Uterus (tissue), 3 donors: ENCODE measurements at regions not wholly inside any gene's neighbourhood (a gene's known extent, or its start where the extent isn't known, plus 50 kb on each side); places are given as distances from the start of the nearest gene placed in this dataset.

ENCODE experiments used
- DNase-seq, 2 donors: peaks; one replicate each; pipeline ENCODE4 v3.0.0-alpha.2; 2019 to 2020
- H3K27ac ChIP-seq, 2 donors: fragments of 200-600 bp; sonication (generic); 1 replicate in 1 of 2; 2 replicates in 1 of 2; pipeline ENCODE4 v1.5.1; 2016 to 2018
- H3K27me3 ChIP-seq, 2 donors: fragments of 200-600 bp; sonication (generic); one replicate each; pipeline ENCODE4 v1.5.1; 2018 to 2019; ENCODE audit warnings: control low read depth in 1 of 2
- H3K36me3 ChIP-seq, 2 donors: fragments of 200-600 bp; sonication (generic); one replicate each; pipeline ENCODE4 v1.5.1; 2019; ENCODE audit warnings: control low read depth in 1 of 2
- H3K4me1 ChIP-seq, 2 donors: fragments of 200-600 bp; sonication (generic); one replicate each; pipeline ENCODE4 v1.5.1; 2018 to 2019; ENCODE audit warnings: control low read depth in 1 of 2
- H3K4me3 ChIP-seq, 2 donors: fragments of 200-600 bp; sonication (generic); 1 replicate in 1 of 2; 2 replicates in 1 of 2; pipeline ENCODE4 v1.5.1; 2018 to 2019; ENCODE audit warnings: mild to moderate bottlenecking in 1 of 2
- H3K9me3 ChIP-seq, 2 donors: fragments of 200-600 bp; sonication (generic); one replicate each; pipeline ENCODE4 v1.5.1; 2019; ENCODE audit warnings: control low read depth in 1 of 2
- POLR2A ChIP-seq, 2 donors: fragments of 450-650 bp; IDR thresholded peaks; one replicate each; pipeline ENCODE4 v1.6.1; 2016; ENCODE audit warnings: antibody characterized with exemption in 2 of 2, mild to moderate bottlenecking in 1 of 2, moderate library complexity in 1 of 2
- intact Hi-C: fragments of 100-400 bp; cut with DNase I; formaldehyde crosslinking; loops from one replicate; pipeline ENCODE4 v1.15.1; 2023; ENCODE audit warnings: low total_unique reads
- TF ChIP-seq, protein P1 (sequence below), 4 experiments: fragments of 200-600 bp in 2 of 4; fragments of 450-650 bp in 2 of 4; sonication (generic) in 2 of 4; IDR thresholded peaks; one replicate each; pipeline ENCODE4 v1.5.1; 2016 to 2019; ENCODE audit warnings: antibody characterized with exemption in 4 of 4, mild to moderate bottlenecking in 2 of 4, moderate library complexity in 1 of 4
- donor health status: DM: yes; HTN: yes; CAD: no.

DNA sequence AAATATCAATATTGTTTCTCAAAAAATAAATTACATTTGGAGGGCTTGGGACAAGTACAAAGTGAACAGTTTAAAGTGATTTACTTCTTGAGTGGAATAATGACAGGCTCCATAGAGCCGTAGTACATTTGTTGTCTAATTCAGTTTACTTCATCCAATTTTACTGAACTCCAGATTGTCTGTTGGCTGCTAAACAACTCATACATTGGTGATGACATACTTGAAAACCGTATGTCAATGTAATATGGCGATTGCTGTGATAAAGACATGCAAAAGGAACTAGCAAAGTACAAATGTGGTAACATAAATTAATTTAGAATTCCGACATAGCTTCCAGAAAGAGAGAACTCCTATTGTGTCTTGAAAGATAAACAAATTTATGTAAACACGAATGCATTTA lies 1197.5 kb upstream of the CDH18 start:
- H3K27ac ChIP-seq: no peak overlapping the region
- no peak for DNase-seq
- no peaks in the 10 kb centered on the region for H3K4me1 ChIP-seq
- no peaks in the 10 kb centered on the region for H3K36me3 ChIP-seq
- no peak for TF ChIP-seq POLR2A (IDR thresholded peaks at IDR 0.05)
- TF ChIP-seq, protein P1, sequence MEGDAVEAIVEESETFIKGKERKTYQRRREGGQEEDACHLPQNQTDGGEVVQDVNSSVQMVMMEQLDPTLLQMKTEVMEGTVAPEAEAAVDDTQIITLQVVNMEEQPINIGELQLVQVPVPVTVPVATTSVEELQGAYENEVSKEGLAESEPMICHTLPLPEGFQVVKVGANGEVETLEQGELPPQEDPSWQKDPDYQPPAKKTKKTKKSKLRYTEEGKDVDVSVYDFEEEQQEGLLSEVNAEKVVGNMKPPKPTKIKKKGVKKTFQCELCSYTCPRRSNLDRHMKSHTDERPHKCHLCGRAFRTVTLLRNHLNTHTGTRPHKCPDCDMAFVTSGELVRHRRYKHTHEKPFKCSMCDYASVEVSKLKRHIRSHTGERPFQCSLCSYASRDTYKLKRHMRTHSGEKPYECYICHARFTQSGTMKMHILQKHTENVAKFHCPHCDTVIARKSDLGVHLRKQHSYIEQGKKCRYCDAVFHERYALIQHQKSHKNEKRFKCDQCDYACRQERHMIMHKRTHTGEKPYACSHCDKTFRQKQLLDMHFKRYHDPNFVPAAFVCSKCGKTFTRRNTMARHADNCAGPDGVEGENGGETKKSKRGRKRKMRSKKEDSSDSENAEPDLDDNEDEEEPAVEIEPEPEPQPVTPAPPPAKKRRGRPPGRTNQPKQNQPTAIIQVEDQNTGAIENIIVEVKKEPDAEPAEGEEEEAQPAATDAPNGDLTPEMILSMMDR (IDR thresholded peaks at IDR 0.05): no peak
- H3K9me3 ChIP-seq: no peaks in the 10 kb centered on the region
- H3K4me3 ChIP-seq: no peak overlapping the region
- intact Hi-C loops: no loop called here
- H3K27me3 ChIP-seq: no peaks in the 10 kb centered on the region

DNA sequence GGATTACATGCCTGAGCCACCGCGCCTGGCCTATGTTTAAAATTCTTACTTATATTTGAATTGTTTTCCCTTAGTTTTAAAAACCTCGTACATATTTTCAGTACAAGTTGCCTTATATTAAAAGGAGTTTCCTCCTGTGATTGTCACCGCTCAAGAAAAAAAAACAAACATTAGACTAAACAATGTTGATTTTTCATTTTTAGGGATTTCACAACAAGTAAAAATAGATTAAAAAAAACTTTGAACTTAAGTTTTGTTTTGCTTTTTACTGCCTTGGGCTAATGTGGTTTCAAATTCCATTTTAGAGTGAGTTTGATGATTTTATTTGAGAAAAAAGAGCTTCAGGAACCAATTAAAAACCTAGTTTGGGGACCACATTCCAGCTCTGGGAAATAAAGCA lies 1196.6 kb upstream of the CDH18 start:
- H3K9me3 ChIP-seq: no peaks in the 10 kb centered on the region
- no peaks in the 10 kb centered on the region for H3K4me1 ChIP-seq
- H3K36me3 ChIP-seq: no peaks in the 10 kb centered on the region
- TF ChIP-seq POLR2A (IDR thresholded peaks at IDR 0.05): no peak
- TF ChIP-seq, protein P1 (IDR thresholded peaks at IDR 0.05): no peak
- no peak for DNase-seq
- intact Hi-C loops: no loop called here
- H3K27me3 ChIP-seq: no peaks in the 10 kb centered on the region
- no peak overlapping the region for H3K27ac ChIP-seq
- no peak overlapping the region for H3K4me3 ChIP-seq

DNA sequence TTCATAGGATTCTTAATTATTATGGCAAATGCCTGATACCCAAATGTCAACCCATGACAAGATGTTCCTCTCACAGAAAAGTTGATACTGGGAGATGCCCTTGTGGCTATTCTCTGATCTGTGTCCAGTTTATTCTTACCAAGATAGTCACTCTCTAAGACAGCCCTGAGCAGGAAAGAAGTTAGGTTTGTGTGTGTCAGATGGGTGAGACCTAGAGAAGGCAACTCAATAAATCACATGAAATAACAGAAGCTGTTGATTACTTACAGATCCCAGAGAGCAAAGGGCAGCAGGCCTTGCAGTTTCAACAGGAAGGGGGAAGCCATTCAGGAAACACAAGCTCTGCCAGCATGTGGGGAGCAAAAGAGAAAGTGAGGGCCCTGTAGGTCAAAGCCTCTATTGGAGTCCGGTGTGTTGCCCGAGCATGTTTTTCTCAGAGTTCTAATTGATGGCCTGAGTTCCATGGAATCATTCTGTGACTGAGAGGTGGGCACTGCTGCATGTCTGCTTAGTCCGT lies 1193.7 kb upstream of the CDH18 start:
- Histone ChIP-seq H3K4me1 (no peaks in the 10 kb centered on the region), H3K4me3 (no peak overlapping the region), H3K27me3 (no peaks in the 10 kb centered on the region), H3K36me3 (no peaks in the 10 kb centered on the region), H3K27ac (no peak overlapping the region), H3K9me3 (no peaks in the 10 kb centered on the region)
- no peak for TF ChIP-seq POLR2A (IDR thresholded peaks at IDR 0.05)
- TF ChIP-seq, protein P1 (IDR thresholded peaks at IDR 0.05): no peak
- intact Hi-C loops: no loop called here
- DNase-seq: no peak

DNA sequence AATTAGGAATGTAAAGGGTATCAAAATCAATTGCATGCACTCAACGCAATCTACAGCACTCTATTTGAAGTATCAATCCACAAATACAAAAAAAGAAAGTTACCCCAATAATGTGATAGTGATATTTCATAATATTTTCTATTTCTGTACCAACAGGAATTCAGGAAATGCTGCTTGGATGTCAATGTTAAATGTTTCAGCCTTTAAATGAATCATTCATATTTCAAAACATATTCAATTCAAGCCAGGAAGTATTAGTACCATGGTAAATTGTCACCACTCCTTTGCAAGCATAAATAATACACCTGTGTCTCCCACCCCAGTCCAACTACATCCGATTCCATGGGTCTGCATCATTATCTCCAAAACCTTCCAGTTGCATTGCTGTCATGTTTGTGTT lies 1185.5 kb upstream of the CDH18 start:
- Histone ChIP-seq H3K4me1 (no peaks in the 10 kb centered on the region), H3K36me3 (no peaks in the 10 kb centered on the region), H3K27me3 (no peaks in the 10 kb centered on the region), H3K27ac (no peak overlapping the region), H3K4me3 (no peak overlapping the region), H3K9me3 (no peaks in the 10 kb centered on the region)
- TF ChIP-seq POLR2A (IDR thresholded peaks at IDR 0.05): no peak
- TF ChIP-seq, protein P1 (IDR thresholded peaks at IDR 0.05): no peak
- intact Hi-C loops: no loop called here
- DNase-seq: no peak

DNA sequence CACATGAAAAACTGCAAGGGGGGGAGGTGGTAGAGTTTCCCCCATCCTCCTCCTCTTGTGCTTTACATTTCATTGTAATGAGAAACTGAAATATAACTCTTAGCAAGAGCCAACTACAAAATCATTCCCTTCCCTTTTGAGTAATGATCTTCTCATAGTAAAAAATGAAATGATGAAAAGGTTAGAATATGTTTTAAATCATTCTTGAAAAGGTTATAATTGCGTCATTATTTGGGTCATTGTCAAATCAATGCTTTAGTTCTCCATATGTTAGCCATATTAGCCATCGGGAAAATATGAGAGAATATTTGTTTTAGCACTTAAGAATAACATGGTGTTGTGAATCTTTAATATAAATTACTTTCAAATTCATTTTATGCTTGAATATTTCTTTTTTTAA lies 1185.0 kb upstream of the CDH18 start:
- H3K9me3 ChIP-seq: no peaks in the 10 kb centered on the region
- H3K27ac ChIP-seq: no peak overlapping the region
- H3K4me3 ChIP-seq: no peak overlapping the region
- no peak for DNase-seq
- H3K27me3 ChIP-seq: no peaks in the 10 kb centered on the region
- no peaks in the 10 kb centered on the region for H3K4me1 ChIP-seq
- intact Hi-C loops: no loop called here
- no peaks in the 10 kb centered on the region for H3K36me3 ChIP-seq
- no peak for TF ChIP-seq POLR2A (IDR thresholded peaks at IDR 0.05)
- TF ChIP-seq, protein P1 (IDR thresholded peaks at IDR 0.05): no peak
